OCI-LY3 (cell line): ENCODE measurements at regions not wholly inside any gene's neighbourhood (a gene's known extent, or its start where the extent isn't known, plus 50 kb on each side); places are given as distances from the start of the nearest gene placed in this dataset.

Experiments used
- CTCF ChIP-seq: fragments of 200-600, 300-600 bp; sonication (generic); IDR thresholded peaks from 2 replicates; pipeline ENCODE4 v1.5.1; 2014; ENCODE audit warnings: antibody characterized with exemption, low read length, low read depth
- EZH2phosphoT487 ChIP-seq: fragments of 200-600 bp; shearing (Covaris generic); IDR thresholded peaks from 2 replicates; pipeline ENCODE4 v1.6.1; 2018; ENCODE audit warnings: antibody characterized with exemption, mixed run types, low read depth

- TF ChIP-seq CTCF (no peak), EZH2phosphoT487 (no peak)
Measured at GRCh38 chr7:113756250-113756649, 162.6 kb downstream of the PPP1R3A start.
